ENCODE measurements at regions not wholly inside any gene's neighbourhood (a gene's known extent, or its start where the extent isn't known, plus 50 kb on each side); places are given as distances from the start of the nearest gene placed in this dataset.

GRCh38 chr16:87238361-87238715, 78.9 kb downstream of the C16orf95 start:
- Histone ChIP-seq H3K79me1 (ENCODE audit: low read length) (no peaks in the 10 kb centered on the region), H3K4me2 (ENCODE audit: low read length) (no peak overlapping the region), H3K56ac (ENCODE audit: low read length) (no peak overlapping the region), H4K8ac (ENCODE audit: low read depth, low read length) (no peak overlapping the region), H3K4ac (ENCODE audit: low read depth, low read length) (no peak overlapping the region), H3K4me1 (ENCODE audit: control insufficient read depth, low read depth, low read length) (no peaks in the 10 kb centered on the region), H3K27me3 (ENCODE audit: insufficient read depth, low read length, poor library complexity) (no peaks in the 10 kb centered on the region), H3K4me3 (ENCODE audit: low read length) (no peak overlapping the region), H2AK5ac (ENCODE audit: low read length) (no peak overlapping the region), H3K23ac (ENCODE audit: low read length) (no peak overlapping the region), H2BK5ac (ENCODE audit: low read length) (no peak overlapping the region), H3K9ac (ENCODE audit: low read length) (no peak overlapping the region), H3K36me3 (ENCODE audit: control insufficient read depth, insufficient read depth, low read length) (no peaks in the 10 kb centered on the region), H2BK15ac (replicated peaks; ENCODE audit: low read depth) (no peak overlapping the region), H3K79me2 (ENCODE audit: control insufficient read depth, insufficient read depth, low read length) (no peaks in the 10 kb centered on the region), H4K5ac (ENCODE audit: low read length) (no peak overlapping the region), H3K27ac (ENCODE audit: low read depth, low read length) (no peak overlapping the region), H3K18ac (ENCODE audit: low read length) (no peak overlapping the region), H2BK120ac (ENCODE audit: low read depth, low read length) (no peak overlapping the region)
- no peak for DNase-seq
- no CpG with 5 or more reads among the region's 6 CpGs for WGBS (ENCODE audit: extremely low coverage, insufficient coverage, low lambda C conversion rate)

- Histone ChIP-seq H3K4me3 (ENCODE audit: low read length) (no peak overlapping the region), H2BK5ac (ENCODE audit: low read length) (no peak overlapping the region), H3K18ac (ENCODE audit: low read length) (no peak overlapping the region), H3K79me1 (ENCODE audit: low read length) (no peaks in the 10 kb centered on the region), H3K36me3 (ENCODE audit: control insufficient read depth, insufficient read depth, low read length) (no peaks in the 10 kb centered on the region), H2BK15ac (replicated peaks; ENCODE audit: low read depth) (no peak overlapping the region), H4K5ac (ENCODE audit: low read length) (no peak overlapping the region), H3K56ac (ENCODE audit: low read length) (no peak overlapping the region), H4K8ac (ENCODE audit: low read depth, low read length) (no peak overlapping the region), H3K4me2 (ENCODE audit: low read length) (no peak overlapping the region), H2AK5ac (ENCODE audit: low read length) (no peak overlapping the region), H3K23ac (ENCODE audit: low read length) (no peak overlapping the region), H3K27ac (ENCODE audit: low read depth, low read length) (no peak overlapping the region), H2BK120ac (ENCODE audit: low read depth, low read length) (no peak overlapping the region), H3K79me2 (ENCODE audit: control insufficient read depth, insufficient read depth, low read length) (no peaks in the 10 kb centered on the region), H3K27me3 (ENCODE audit: insufficient read depth, low read length, poor library complexity) (no peaks in the 10 kb centered on the region), H3K4me1 (ENCODE audit: control insufficient read depth, low read depth, low read length) (no peaks in the 10 kb centered on the region), H3K4ac (ENCODE audit: low read depth, low read length) (no peak overlapping the region), H3K9ac (ENCODE audit: low read length) (no peak overlapping the region)
- DNase-seq, result peak; percentile 23
- no CpG with 5 or more reads among the region's 4 CpGs for WGBS (ENCODE audit: extremely low coverage, insufficient coverage, low lambda C conversion rate)
Observed at GRCh38 chr16:87239545-87239944, 77.6 kb downstream of the C16orf95 start.

GRCh38 chr16:87240211-87241136, 76.7 kb downstream of the C16orf95 start:
- no peak overlapping the region for H3K4me2 ChIP-seq (ENCODE audit: low read length)
- H3K27me3 ChIP-seq (ENCODE audit: insufficient read depth, low read length, poor library complexity), result no peaks in the 10 kb centered on the region
- no peak for DNase-seq
- H2BK15ac ChIP-seq (replicated peaks; ENCODE audit: low read depth), result no peak overlapping the region
- no peaks in the 10 kb centered on the region for H3K36me3 ChIP-seq (ENCODE audit: control insufficient read depth, insufficient read depth, low read length)
- no CpG with 5 or more reads among the region's 14 CpGs for WGBS (ENCODE audit: extremely low coverage, insufficient coverage, low lambda C conversion rate)
- no peak overlapping the region for H3K9ac ChIP-seq (ENCODE audit: low read length)
- no peak overlapping the region for H3K56ac ChIP-seq (ENCODE audit: low read length)
- no peak overlapping the region for H2BK120ac ChIP-seq (ENCODE audit: low read depth, low read length)
- no peaks in the 10 kb centered on the region for H3K79me2 ChIP-seq (ENCODE audit: control insufficient read depth, insufficient read depth, low read length)
- H3K79me1 ChIP-seq (ENCODE audit: low read length), result no peaks in the 10 kb centered on the region
- H3K4ac ChIP-seq (ENCODE audit: low read depth, low read length), result no peak overlapping the region
- no peak overlapping the region for H3K18ac ChIP-seq (ENCODE audit: low read length)
- H3K27ac ChIP-seq (ENCODE audit: low read depth, low read length), result no peak overlapping the region
- no peak overlapping the region for H4K5ac ChIP-seq (ENCODE audit: low read length)
- no peak overlapping the region for H2AK5ac ChIP-seq (ENCODE audit: low read length)
- H2BK5ac ChIP-seq (ENCODE audit: low read length), result no peak overlapping the region
- no peak overlapping the region for H3K23ac ChIP-seq (ENCODE audit: low read length)
- H4K8ac ChIP-seq (ENCODE audit: low read depth, low read length), result no peak overlapping the region
- no peak overlapping the region for H3K4me3 ChIP-seq (ENCODE audit: low read length)
- H3K4me1 ChIP-seq (ENCODE audit: control insufficient read depth, low read depth, low read length), result no peaks in the 10 kb centered on the region

- Histone ChIP-seq H4K5ac (ENCODE audit: low read length) (no peak overlapping the region), H3K79me1 (ENCODE audit: low read length) (no peaks in the 10 kb centered on the region), H3K27me3 (ENCODE audit: insufficient read depth, low read length, poor library complexity) (no peaks in the 10 kb centered on the region), H3K18ac (ENCODE audit: low read length) (no peak overlapping the region), H3K4me1 (ENCODE audit: control insufficient read depth, low read depth, low read length) (no peaks in the 10 kb centered on the region), H3K23ac (ENCODE audit: low read length) (no peak overlapping the region), H2AK5ac (ENCODE audit: low read length) (no peak overlapping the region), H4K8ac (ENCODE audit: low read depth, low read length) (no peak overlapping the region), H3K9ac (ENCODE audit: low read length) (no peak overlapping the region), H2BK120ac (ENCODE audit: low read depth, low read length) (no peak overlapping the region), H3K4ac (ENCODE audit: low read depth, low read length) (no peak overlapping the region), H3K36me3 (ENCODE audit: control insufficient read depth, insufficient read depth, low read length) (no peaks in the 10 kb centered on the region), H3K56ac (ENCODE audit: low read length) (no peak overlapping the region), H3K4me2 (ENCODE audit: low read length) (no peak overlapping the region), H3K4me3 (ENCODE audit: low read length) (no peak overlapping the region), H3K79me2 (ENCODE audit: control insufficient read depth, insufficient read depth, low read length) (no peaks in the 10 kb centered on the region), H3K27ac (ENCODE audit: low read depth, low read length) (no peak overlapping the region), H2BK15ac (replicated peaks; ENCODE audit: low read depth) (no peak overlapping the region), H2BK5ac (ENCODE audit: low read length) (no peak overlapping the region)
- DNase-seq, result no peak
- no CpG with 5 or more reads among the region's 15 CpGs for WGBS (ENCODE audit: extremely low coverage, insufficient coverage, low lambda C conversion rate)
Observed at GRCh38 chr16:87241137-87241771, 75.9 kb downstream of the C16orf95 start.

- H3K18ac ChIP-seq (ENCODE audit: low read length), result no peak overlapping the region
- no peaks in the 10 kb centered on the region for H3K36me3 ChIP-seq (ENCODE audit: control insufficient read depth, insufficient read depth, low read length)
- H3K79me1 ChIP-seq (ENCODE audit: low read length), result no peaks in the 10 kb centered on the region
- no peak overlapping the region for H3K27ac ChIP-seq (ENCODE audit: low read depth, low read length)
- no peak overlapping the region for H3K23ac ChIP-seq (ENCODE audit: low read length)
- no peak for DNase-seq
- no CpG with 5 or more reads among the region's 7 CpGs for WGBS (ENCODE audit: extremely low coverage, insufficient coverage, low lambda C conversion rate)
- no peak overlapping the region for H3K4me3 ChIP-seq (ENCODE audit: low read length)
- H3K9ac ChIP-seq (ENCODE audit: low read length), result no peak overlapping the region
- H4K5ac ChIP-seq (ENCODE audit: low read length), result no peak overlapping the region
- H2BK5ac ChIP-seq (ENCODE audit: low read length), result no peak overlapping the region
- no peak overlapping the region for H3K4ac ChIP-seq (ENCODE audit: low read depth, low read length)
- H3K56ac ChIP-seq (ENCODE audit: low read length), result no peak overlapping the region
- no peaks in the 10 kb centered on the region for H3K27me3 ChIP-seq (ENCODE audit: insufficient read depth, low read length, poor library complexity)
- no peak overlapping the region for H2BK120ac ChIP-seq (ENCODE audit: low read depth, low read length)
- H2BK15ac ChIP-seq (replicated peaks; ENCODE audit: low read depth), result no peak overlapping the region
- H4K8ac ChIP-seq (ENCODE audit: low read depth, low read length), result no peak overlapping the region
- H3K4me2 ChIP-seq (ENCODE audit: low read length), result no peak overlapping the region
- H3K4me1 ChIP-seq (ENCODE audit: control insufficient read depth, low read depth, low read length), result no peaks in the 10 kb centered on the region
- no peaks in the 10 kb centered on the region for H3K79me2 ChIP-seq (ENCODE audit: control insufficient read depth, insufficient read depth, low read length)
- no peak overlapping the region for H2AK5ac ChIP-seq (ENCODE audit: low read length)
Observed at GRCh38 chr16:87243478-87243877, 73.7 kb downstream of the C16orf95 start.
